HG03060 (cell line): ENCODE measurements at regions not wholly inside any gene's neighbourhood (a gene's known extent, or its start where the extent isn't known, plus 50 kb on each side); places are given as distances from the start of the nearest gene placed in this dataset.

ENCODE experiments used
- ATAC-seq: cut with Tn5 transposase; IDR thresholded peaks from one replicate; pipeline ENCODE4 v1.9.1; 2021; ENCODE audit warnings: low read depth, moderate number of reproducible peaks; ENCODE audit not compliant: unreplicated experiment

DNA sequence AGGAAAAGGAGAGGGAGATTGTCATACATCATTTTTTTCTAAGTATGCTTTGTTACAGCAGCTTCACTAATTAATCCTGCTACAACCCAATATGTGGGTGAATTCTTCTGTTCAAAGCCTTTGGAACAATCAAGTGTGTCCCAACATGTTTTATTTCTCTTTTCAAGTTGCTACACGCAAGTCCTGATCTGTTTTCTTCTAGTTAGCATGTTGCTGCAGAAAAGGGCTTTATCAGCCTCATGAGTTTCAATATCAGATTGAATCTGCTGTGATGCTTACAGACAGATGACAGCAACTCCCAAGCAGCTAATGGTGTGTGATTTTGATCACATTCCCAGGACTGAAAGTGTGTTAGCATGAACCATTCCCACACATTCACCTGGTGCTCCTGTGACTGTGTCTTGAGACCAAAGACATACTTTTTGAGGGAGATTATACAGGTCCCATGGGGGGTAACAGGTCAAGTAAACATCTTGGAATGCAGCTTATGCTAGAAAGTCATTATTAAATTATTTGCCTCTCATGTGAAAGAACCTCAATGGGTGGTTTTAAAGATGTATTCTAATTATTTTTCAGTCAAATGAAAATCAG lies 96.9 kb upstream of the KCNJ16 start:
- ATAC-seq, result no peak

GRCh38 chr17:69981441-69981840 lies 93.6 kb upstream of the KCNJ16 start:
- no peak for ATAC-seq

- ATAC-seq, result no peak
Measured at GRCh38 chr17:69995476-69995875, 79.5 kb upstream of the KCNJ16 start.

DNA sequence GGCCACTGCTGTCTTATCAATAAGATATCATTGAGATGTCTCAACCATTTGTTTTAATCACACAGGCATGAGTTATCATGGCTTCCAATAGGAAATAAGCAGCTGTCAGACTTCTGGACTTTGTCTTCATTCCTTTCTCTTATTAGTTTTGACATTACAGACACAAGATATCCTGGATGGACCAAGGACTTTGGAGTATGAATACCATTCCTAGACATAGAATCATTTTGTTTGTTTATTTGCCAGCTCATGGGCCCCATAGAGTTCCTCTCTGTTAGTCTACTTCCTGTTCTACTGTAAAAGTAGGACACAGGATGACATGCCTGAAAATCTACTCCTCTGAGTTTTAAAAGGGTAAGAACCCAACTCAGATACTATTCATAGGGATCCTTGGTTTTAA lies 77.7 kb upstream of the KCNJ16 start:
- no peak for ATAC-seq

- ATAC-seq, result no peak
Measured at GRCh38 chr17:69999253-69999652, 75.8 kb upstream of the KCNJ16 start.

GRCh38 chr17:70006159-70006558 lies 68.9 kb upstream of the KCNJ16 start:
- no peak for ATAC-seq

DNA sequence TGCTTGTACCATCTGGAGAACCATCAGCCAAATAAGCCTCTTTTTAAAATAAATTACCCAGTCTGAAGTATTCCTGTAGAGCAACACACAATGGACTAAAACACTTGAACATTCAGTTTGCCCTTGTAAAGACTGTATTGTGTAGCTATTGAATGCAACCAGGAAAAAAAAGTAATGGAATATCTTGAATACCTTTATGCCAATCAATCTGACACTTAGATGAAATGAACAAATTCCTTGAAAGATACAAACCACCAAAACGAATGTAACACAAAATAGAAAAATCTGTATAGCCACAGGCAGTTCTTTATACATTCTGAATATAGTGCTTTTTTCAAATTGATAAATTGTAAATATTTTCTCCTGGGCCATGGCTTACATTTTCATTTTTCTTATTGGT lies 63.3 kb upstream of the KCNJ16 start:
- no peak for ATAC-seq

- ATAC-seq, result no peak
Measured at GRCh38 chr17:70013911-70014310, 61.1 kb upstream of the KCNJ16 start.

DNA sequence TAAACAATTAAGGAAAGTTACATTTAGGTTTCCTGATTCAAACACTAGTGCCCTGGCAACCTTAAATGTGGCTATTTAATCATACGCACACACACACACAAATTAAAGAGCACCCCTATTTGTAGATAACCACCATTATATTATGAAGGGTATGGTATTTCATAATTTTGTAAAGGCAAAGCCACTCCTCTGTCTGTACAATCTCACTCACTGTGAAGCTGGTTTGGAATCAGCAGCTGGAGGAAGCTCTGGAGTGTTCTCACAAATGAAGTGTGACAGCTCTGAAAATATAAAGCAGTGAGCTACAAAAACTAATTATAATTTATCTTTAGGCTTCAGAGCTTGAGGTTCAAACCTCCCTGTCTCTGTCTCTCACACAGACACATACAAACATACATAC lies 57.9 kb upstream of the KCNJ16 start:
- no peak for ATAC-seq

- no peak for ATAC-seq
Measured at GRCh38 chr17:70017941-70018340, 57.1 kb upstream of the KCNJ16 start.

GRCh38 chr17:70021726-70022125 lies 53.3 kb upstream of the KCNJ16 start:
- no peak for ATAC-seq

DNA sequence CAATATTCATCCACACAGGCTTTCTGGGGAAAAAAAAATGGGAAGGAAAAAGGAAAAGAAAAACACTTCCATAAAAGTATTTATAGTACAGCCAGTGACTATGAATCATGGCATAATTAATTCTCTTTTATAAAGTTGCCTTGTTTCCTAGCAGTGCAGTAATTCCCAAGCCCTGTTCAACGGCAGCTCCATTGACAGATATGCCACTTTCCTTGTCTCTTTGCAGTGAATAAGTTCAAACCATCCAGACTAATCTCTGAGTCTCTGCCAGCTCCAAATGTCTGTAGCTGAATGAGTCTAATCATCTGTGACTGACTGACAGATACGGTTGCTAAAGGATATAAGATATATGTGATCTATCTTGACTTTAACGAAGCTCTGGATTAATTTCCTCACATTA lies 52.9 kb upstream of the KCNJ16 start:
- ATAC-seq, result no peak

GRCh38 chr17:70024253-70024652 lies 50.8 kb upstream of the KCNJ16 start:
- no peak for ATAC-seq
